GM13977 (cell line): ENCODE measurements at regions not wholly inside any gene's neighbourhood (a gene's known extent, or its start where the extent isn't known, plus 50 kb on each side); places are given as distances from the start of the nearest gene placed in this dataset.

ENCODE experiments used
- DNase-seq: peaks from one replicate; pipeline ENCODE4 v3.0.0; 2012; ENCODE audit warnings: low spot score
- CTCF ChIP-seq: IDR thresholded peaks from 2 replicates; pipeline ENCODE4 v1.5.1; 2012; ENCODE audit warnings: mild to moderate bottlenecking, control low read depth; ENCODE audit not compliant: insufficient read depth; ENCODE audit errors: extremely low read depth, missing control alignments
- in situ Hi-C: fragments of 300-500 bp; cut with MboI; formaldehyde crosslinking; loops from one replicate; pipeline ENCODE4 v1.12.0; 2022; ENCODE audit warnings: low sequenced_read_pairs, low pct_unique_long_range_greater_than_20kb, mixed read lengths, inconsistent platforms; ENCODE audit not compliant: unreplicated experiment

- in situ Hi-C loops, result no loop called here
- DNase-seq, result no peak
- TF ChIP-seq CTCF, result no peak
Observed at GRCh38 chr12:86744547-86745212, 488.5 kb upstream of the MGAT4C start.

GRCh38 chr12:86743875-86744536 lies 487.8 kb upstream of the MGAT4C start:
- no peak for TF ChIP-seq CTCF
- in situ Hi-C loops, result no loop called here
- DNase-seq, result no peak

GRCh38 chr12:86741531-86741930 lies 485.3 kb upstream of the MGAT4C start:
- no peak for TF ChIP-seq CTCF
- DNase-seq, result no peak
- in situ Hi-C loops, result no loop called here

- TF ChIP-seq CTCF, result no peak
- in situ Hi-C loops, result no loop called here
- DNase-seq, result no peak
Observed at GRCh38 chr12:86735851-86736250, 479.7 kb upstream of the MGAT4C start.

- no peak for DNase-seq
- no peak for TF ChIP-seq CTCF
- in situ Hi-C loops, result no loop called here
Observed at GRCh38 chr12:86735072-86735471, 478.9 kb upstream of the MGAT4C start.

GRCh38 chr12:86730233-86730632 lies 474.0 kb upstream of the MGAT4C start:
- in situ Hi-C loops, result no loop called here
- DNase-seq, result no peak
- no peak for TF ChIP-seq CTCF
